ENCODE measurements at regions not wholly inside any gene's neighbourhood (a gene's known extent, or its start where the extent isn't known, plus 50 kb on each side); places are given as distances from the start of the nearest gene placed in this dataset.

DNA sequence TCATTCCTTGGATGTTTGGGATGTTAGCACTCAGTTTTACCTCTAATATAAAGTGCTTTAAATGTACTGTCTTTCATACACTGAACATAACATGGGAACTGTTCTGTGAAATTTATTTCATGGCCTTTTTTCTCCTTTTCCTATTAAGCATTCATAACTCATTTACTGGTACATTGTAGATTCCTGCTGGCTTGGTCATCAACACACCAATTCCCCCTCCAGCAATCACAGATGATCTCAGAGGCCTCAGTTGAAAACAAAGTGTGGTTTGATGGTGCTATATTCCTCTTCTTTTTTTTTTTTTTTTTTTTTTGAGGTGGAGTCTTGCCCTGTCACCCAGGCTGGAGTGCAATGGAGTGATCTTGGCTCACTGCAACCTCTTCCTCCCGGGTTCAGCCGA, 61.9 kb upstream of the FAM47B start:
- ChIA-PET CTCF (no interaction called here), POLR2A (no interaction called here)
- BruUV-seq (replicated peaks) = no TSS peak
- Histone ChIP-seq H4K20me1 (replicated peaks; ENCODE audit: control insufficient read depth, extremely low read depth, insufficient read depth, low read length) (no peaks in the 10 kb centered on the region), H3K9ac (replicated peaks; ENCODE audit: extremely low read depth, insufficient read depth, low read length) (no peak overlapping the region), H3K4me2 (ENCODE audit: insufficient read depth, low read length) (no peak overlapping the region), H3K36me3 (ENCODE audit: control insufficient read depth in 2 of 2, extremely low read depth in 1 of 2, insufficient read depth in 2 of 2, low read length in 2 of 2) (no peaks in the 10 kb centered on the region), H3K4me1 (ENCODE audit: control insufficient read depth, extremely low read depth, insufficient read depth, low read length) (no peaks in the 10 kb centered on the region), H3K4me3 (replicated peaks in 1 of 3; ENCODE audit: insufficient read depth in 1 of 3, low read depth in 1 of 3, low read length in 3 of 3) (no peak overlapping the region), H3K9me1 (replicated peaks; ENCODE audit: control insufficient read depth, extremely low read depth, insufficient read depth, low read length) (no peaks in the 10 kb centered on the region), H3K9me3 (replicated peaks; ENCODE audit: control insufficient read depth, insufficient read depth, low read length) (no peaks in the 10 kb centered on the region), H3K79me2 (ENCODE audit: control insufficient read depth, insufficient read depth, low read length) (no peaks in the 10 kb centered on the region), H2AFZ (ENCODE audit: low read depth, low read length) (no peak overlapping the region), H3K27ac (ENCODE audit: insufficient read depth, low read depth, low read length) (no peak overlapping the region), H3K27me3 (ENCODE audit: control insufficient read depth in 2 of 2, insufficient read depth in 2 of 2, low read length in 2 of 2) (no peaks in the 10 kb centered on the region)
- intact Hi-C loops (cut with micrococcal nuclease) = no loop called here
- DNase-seq (ENCODE audit: low read depth, low spot score) (no peak), FAIRE-seq (no peak)
- dilution Hi-C loops (cut with MboI; ENCODE audit: extremely low pct_ligation_motif_present, low sequenced_read_pairs) = no loop called here
- no peak for TF ChIP-seq MYC (IDR thresholded peaks at IDR 0.05; ENCODE audit: low read depth, low read length)
- TF ChIP-seq, protein P1, sequence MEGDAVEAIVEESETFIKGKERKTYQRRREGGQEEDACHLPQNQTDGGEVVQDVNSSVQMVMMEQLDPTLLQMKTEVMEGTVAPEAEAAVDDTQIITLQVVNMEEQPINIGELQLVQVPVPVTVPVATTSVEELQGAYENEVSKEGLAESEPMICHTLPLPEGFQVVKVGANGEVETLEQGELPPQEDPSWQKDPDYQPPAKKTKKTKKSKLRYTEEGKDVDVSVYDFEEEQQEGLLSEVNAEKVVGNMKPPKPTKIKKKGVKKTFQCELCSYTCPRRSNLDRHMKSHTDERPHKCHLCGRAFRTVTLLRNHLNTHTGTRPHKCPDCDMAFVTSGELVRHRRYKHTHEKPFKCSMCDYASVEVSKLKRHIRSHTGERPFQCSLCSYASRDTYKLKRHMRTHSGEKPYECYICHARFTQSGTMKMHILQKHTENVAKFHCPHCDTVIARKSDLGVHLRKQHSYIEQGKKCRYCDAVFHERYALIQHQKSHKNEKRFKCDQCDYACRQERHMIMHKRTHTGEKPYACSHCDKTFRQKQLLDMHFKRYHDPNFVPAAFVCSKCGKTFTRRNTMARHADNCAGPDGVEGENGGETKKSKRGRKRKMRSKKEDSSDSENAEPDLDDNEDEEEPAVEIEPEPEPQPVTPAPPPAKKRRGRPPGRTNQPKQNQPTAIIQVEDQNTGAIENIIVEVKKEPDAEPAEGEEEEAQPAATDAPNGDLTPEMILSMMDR (IDR thresholded peaks at IDR 0.05; ENCODE audit: extremely low read depth in 1 of 2, insufficient read depth in 1 of 2, low read depth in 1 of 2, low read length in 2 of 2) = no peak
- no peak for TF ChIP-seq JUN (IDR thresholded peaks at IDR 0.05; ENCODE audit: borderline replicate concordance, insufficient read depth, insufficient read length, low read depth)
- no peak for TF ChIP-seq FOS (IDR thresholded peaks at IDR 0.05; ENCODE audit: borderline replicate concordance, insufficient read depth, low read length)
- no peak for TF ChIP-seq GATA2 (IDR thresholded peaks at IDR 0.05; ENCODE audit: insufficient read depth, insufficient read length, low read depth, low read length)
- no peak for TF ChIP-seq EZH2 (IDR thresholded peaks at IDR 0.05; ENCODE audit: borderline replicate concordance, low read depth, low read length, severe bottlenecking)

DNA sequence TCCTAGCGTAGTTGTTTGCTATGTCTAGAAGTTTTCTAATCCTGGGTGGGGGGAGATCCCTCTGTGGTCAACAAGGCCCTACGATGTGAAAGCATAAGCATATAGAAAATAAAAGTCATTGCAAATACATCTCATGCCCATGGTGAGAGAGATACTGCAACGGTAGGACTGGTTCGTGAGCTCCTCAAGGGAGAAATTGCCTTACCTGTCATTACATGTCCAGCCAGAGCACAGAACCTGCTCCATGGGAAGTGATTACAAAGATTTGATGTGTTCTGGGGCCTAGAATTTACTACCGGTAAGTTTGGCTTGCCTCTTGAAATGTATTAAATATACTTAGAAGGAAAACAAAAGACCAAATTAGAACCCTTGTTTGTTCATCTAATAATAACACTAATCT, 60.9 kb upstream of the FAM47B start:
- no peak overlapping the region for H3K4me2 ChIP-seq (ENCODE audit: insufficient read depth, low read length)
- CTCF ChIA-PET = no interaction called here

More for the DNA sequence above, 60.9 kb upstream of the FAM47B start:
- Histone ChIP-seq H3K9me1 (replicated peaks; ENCODE audit: control insufficient read depth, extremely low read depth, insufficient read depth, low read length) (no peaks in the 10 kb centered on the region), H3K9me3 (replicated peaks; ENCODE audit: control insufficient read depth, insufficient read depth, low read length) (no peaks in the 10 kb centered on the region), H3K36me3 (ENCODE audit: control insufficient read depth in 2 of 2, extremely low read depth in 1 of 2, insufficient read depth in 2 of 2, low read length in 2 of 2) (no peaks in the 10 kb centered on the region), H3K9ac (replicated peaks; ENCODE audit: extremely low read depth, insufficient read depth, low read length) (no peak overlapping the region), H3K27me3 (ENCODE audit: control insufficient read depth in 2 of 2, insufficient read depth in 2 of 2, low read length in 2 of 2) (no peaks in the 10 kb centered on the region), H3K4me3 (replicated peaks in 1 of 3; ENCODE audit: insufficient read depth in 1 of 3, low read depth in 1 of 3, low read length in 3 of 3) (no peak overlapping the region), H3K79me2 (ENCODE audit: control insufficient read depth, insufficient read depth, low read length) (no peaks in the 10 kb centered on the region), H4K20me1 (replicated peaks; ENCODE audit: control insufficient read depth, extremely low read depth, insufficient read depth, low read length) (no peaks in the 10 kb centered on the region), H2AFZ (ENCODE audit: low read depth, low read length) (no peak overlapping the region), H3K4me1 (ENCODE audit: control insufficient read depth, extremely low read depth, insufficient read depth, low read length) (no peaks in the 10 kb centered on the region), H3K27ac (ENCODE audit: insufficient read depth, low read depth, low read length) (no peak overlapping the region)
- POLR2A ChIA-PET = no interaction called here
- TF ChIP-seq, protein P2, sequence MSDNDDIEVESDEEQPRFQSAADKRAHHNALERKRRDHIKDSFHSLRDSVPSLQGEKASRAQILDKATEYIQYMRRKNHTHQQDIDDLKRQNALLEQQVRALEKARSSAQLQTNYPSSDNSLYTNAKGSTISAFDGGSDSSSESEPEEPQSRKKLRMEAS (IDR thresholded peaks at IDR 0.05; ENCODE audit: insufficient read depth, insufficient read length) = no peak
- TF ChIP-seq GATA2 (IDR thresholded peaks at IDR 0.05; ENCODE audit: insufficient read depth, insufficient read length, low read depth, low read length) (no peak), MYC (IDR thresholded peaks at IDR 0.05; ENCODE audit: low read depth, low read length) (no peak), JUN (IDR thresholded peaks at IDR 0.05; ENCODE audit: borderline replicate concordance, insufficient read depth, insufficient read length, low read depth) (no peak), POLR2A (IDR thresholded peaks at IDR 0.05; ENCODE audit: low read depth, low read length) (no peak), POLR2AphosphoS5 (IDR thresholded peaks at IDR 0.05; ENCODE audit: insufficient read depth, low read depth, low read length) (no peak)
- TF ChIP-seq, protein P1 (IDR thresholded peaks at IDR 0.05; ENCODE audit: extremely low read depth in 1 of 2, insufficient read depth in 1 of 2, low read depth in 1 of 2, low read length in 2 of 2) = no peak
- no TSS peak for BruUV-seq (replicated peaks)
- DNase-seq (ENCODE audit: low read depth, low spot score) = no peak
- dilution Hi-C loops (cut with MboI; ENCODE audit: extremely low pct_ligation_motif_present, low sequenced_read_pairs) = no loop called here
- FAIRE-seq = no peak
- intact Hi-C loops (cut with micrococcal nuclease) = no loop called here

All from endothelial cell of umbilical vein (primary cell).